Vagina (tissue), 2 donors: ENCODE measurements at regions not wholly inside any gene's neighbourhood (a gene's known extent, or its start where the extent isn't known, plus 50 kb on each side); places are given as distances from the start of the nearest gene placed in this dataset.

Experiments used
- DNase-seq, 2 donors: peaks; one replicate each; pipeline ENCODE4 v3.0.0-alpha.2; 2017; ENCODE audit errors: extremely low spot score in 2 of 2
- H3K27ac ChIP-seq: fragments of 200-600 bp; sonication (generic); one replicate; pipeline ENCODE4 v1.5.1; 2019
- H3K27me3 ChIP-seq: fragments of 200-600 bp; sonication (generic); one replicate; pipeline ENCODE4 v1.5.1; 2019
- H3K36me3 ChIP-seq, 2 donors: fragments of 200-600 bp; sonication (generic); one replicate each; pipeline ENCODE4 v1.5.1; 2017 to 2019
- H3K4me1 ChIP-seq: fragments of 200-600 bp; sonication (generic); one replicate; pipeline ENCODE4 v1.5.1; 2019
- H3K4me3 ChIP-seq, 2 donors: fragments of 200-600 bp; sonication (generic); 1 replicate in 1 of 2; 2 replicates in 1 of 2; pipeline ENCODE4 v1.5.1; 2016 to 2019
- H3K9me3 ChIP-seq: fragments of 200-600 bp; sonication (generic); one replicate; pipeline ENCODE4 v1.5.1; 2019
- CTCF ChIP-seq, 3 experiments: fragments of 450-650 bp in 2 of 3; fragments of 200-600 bp in 1 of 3; sonication (generic) in 1 of 3; IDR thresholded peaks; one replicate each; pipeline ENCODE4 v1.5.1; 2017 to 2019; ENCODE audit warnings: antibody characterized with exemption in 3 of 3, mild to moderate bottlenecking in 2 of 3, moderate library complexity in 2 of 3
- POLR2A ChIP-seq, 2 donors: fragments of 450-650 bp; IDR thresholded peaks; one replicate each; pipeline ENCODE4 v1.6.1; 2017; ENCODE audit warnings: antibody characterized with exemption in 2 of 2, mild to moderate bottlenecking in 2 of 2, moderate library complexity in 2 of 2
- POLR2AphosphoS5 ChIP-seq, 2 donors: sonication (generic); formaldehyde crosslinking; IDR thresholded peaks; one replicate each; pipeline ENCODE4 v1.9.0; 2017; ENCODE audit warnings: antibody characterized with exemption in 2 of 2, mild to moderate bottlenecking in 2 of 2, low read depth in 1 of 2; ENCODE audit not compliant: insufficient read depth in 1 of 2
- intact Hi-C: fragments of 100-400 bp; cut with DNase I; formaldehyde crosslinking; loops from one replicate; pipeline ENCODE4 v1.15.1; 2023

DNA sequence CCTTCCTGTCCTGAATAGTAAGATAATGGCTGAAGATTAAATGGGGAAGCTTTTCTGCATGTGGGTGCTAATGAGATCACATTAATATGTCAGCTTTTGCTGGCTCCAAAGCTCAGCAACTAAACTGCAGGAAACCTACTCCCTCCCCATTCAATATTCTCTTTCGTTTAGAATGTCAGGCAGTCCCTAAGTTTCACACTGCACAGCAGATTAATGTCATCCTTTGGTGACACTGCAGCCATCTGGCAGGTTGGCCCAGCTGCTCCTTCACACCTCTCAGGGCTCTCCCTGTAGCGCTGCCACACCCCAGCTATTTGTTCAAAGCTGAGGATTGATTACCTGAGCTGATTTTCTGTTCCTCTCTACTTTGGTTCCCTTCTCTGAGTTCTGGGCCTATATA, 110.5 kb downstream of the KDR start:
- Histone ChIP-seq H3K4me3 (no peak overlapping the region), H3K9me3 (no peaks in the 10 kb centered on the region), H3K4me1 (no peaks in the 10 kb centered on the region), H3K27ac (no peak overlapping the region), H3K27me3 (no peaks in the 10 kb centered on the region), H3K36me3 (no peaks in the 10 kb centered on the region)
- intact Hi-C loops, result no loop called here
- no peak for TF ChIP-seq CTCF (IDR thresholded peaks at IDR 0.05)
- no peak for TF ChIP-seq POLR2AphosphoS5 (IDR thresholded peaks at IDR 0.05; ENCODE audit: insufficient read depth in 1 of 2, low read depth in 1 of 2)
- no peak for TF ChIP-seq POLR2A (IDR thresholded peaks at IDR 0.05)
- DNase-seq, result no peak

DNA sequence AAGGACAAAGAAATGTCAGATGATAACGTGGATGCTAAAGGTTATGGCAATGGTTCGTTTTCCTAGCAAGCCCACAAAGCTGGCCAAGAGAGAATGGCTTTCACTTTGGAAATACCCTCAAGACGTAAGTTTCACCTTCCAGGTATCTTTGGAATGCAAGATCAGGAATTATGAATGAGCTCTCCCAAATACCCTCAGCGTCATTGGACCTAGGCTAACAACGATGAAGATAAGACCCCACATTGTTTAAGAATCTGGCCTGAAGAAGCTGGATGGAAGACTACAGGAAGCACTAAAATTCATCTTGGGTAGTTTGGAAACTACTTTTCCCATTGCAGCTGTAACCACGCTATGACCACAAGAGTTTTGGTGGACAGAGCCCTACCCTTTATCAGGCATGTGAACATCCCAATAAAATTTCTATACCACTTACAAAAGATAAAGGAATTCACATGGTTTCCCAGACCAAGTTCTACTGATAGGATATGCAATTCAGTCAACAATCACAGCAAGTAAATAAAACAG, 111.9 kb downstream of the KDR start:
- no peak for DNase-seq
- intact Hi-C loops, result no loop called here
- no peak overlapping the region for H3K27ac ChIP-seq

DNA sequence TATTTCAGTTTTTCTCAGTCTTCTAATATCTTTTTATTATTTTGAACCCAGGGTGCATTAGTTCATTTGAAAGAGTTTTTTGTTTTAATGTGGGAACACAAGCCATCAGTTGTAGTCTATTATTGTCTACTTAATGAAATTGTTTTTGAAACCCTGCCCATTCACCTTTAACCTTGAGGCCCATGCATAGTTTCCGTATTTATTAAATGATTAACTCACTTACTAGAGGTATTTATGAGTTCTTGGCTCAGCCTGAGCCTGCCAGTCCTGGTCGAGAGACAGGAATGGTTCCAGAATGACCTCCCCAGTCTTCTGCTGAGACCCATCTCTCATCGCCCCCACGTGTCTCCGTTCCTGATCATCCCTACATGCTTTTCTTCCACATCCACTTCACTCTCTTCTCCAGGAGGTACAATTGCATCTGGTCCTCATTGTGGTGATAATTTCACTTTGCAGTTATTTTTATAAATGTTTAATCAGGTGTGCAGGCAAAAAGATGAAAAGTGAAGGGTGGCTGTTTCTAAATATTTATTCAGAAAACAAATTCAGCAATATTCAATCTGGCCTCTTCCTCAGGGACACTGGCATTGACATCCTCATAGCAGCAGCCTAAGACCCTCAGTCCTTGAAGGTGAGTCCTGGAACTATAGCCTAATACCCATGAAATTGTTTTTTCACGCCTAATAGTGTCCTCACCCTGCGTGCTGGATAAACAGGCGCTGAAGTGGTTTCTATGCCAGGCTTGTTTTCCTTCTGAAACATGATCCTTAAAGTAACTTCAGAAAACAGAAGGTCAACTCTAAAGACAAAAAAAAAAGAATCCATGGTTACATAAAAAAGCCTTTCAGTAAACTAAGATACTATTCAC, 112.8 kb downstream of the KDR start:
- Histone ChIP-seq H3K27ac (no peak overlapping the region), H3K27me3 (no peaks in the 10 kb centered on the region), H3K36me3 (no peaks in the 10 kb centered on the region), H3K4me3 (no peak overlapping the region), H3K9me3 (no peaks in the 10 kb centered on the region), H3K4me1 (no peaks in the 10 kb centered on the region)
- no peak for DNase-seq
- no peak for TF ChIP-seq POLR2AphosphoS5 (IDR thresholded peaks at IDR 0.05; ENCODE audit: insufficient read depth in 1 of 2, low read depth in 1 of 2)
- no peak for TF ChIP-seq POLR2A (IDR thresholded peaks at IDR 0.05)
- no peak for TF ChIP-seq CTCF (IDR thresholded peaks at IDR 0.05)
- intact Hi-C loops, result no loop called here

More for the DNA sequence above, 111.9 kb downstream of the KDR start:
- Histone ChIP-seq H3K9me3 (no peaks in the 10 kb centered on the region), H3K4me3 (no peak overlapping the region), H3K36me3 (no peaks in the 10 kb centered on the region), H3K4me1 (no peaks in the 10 kb centered on the region), H3K27me3 (no peaks in the 10 kb centered on the region)
- TF ChIP-seq CTCF (IDR thresholded peaks at IDR 0.05), result no peak
- no peak for TF ChIP-seq POLR2AphosphoS5 (IDR thresholded peaks at IDR 0.05; ENCODE audit: insufficient read depth in 1 of 2, low read depth in 1 of 2)
- no peak for TF ChIP-seq POLR2A (IDR thresholded peaks at IDR 0.05)

- Histone ChIP-seq H3K27ac (no peak overlapping the region), H3K27me3 (no peaks in the 10 kb centered on the region), H3K36me3 (no peaks in the 10 kb centered on the region), H3K4me3 (no peak overlapping the region), H3K4me1 (no peaks in the 10 kb centered on the region), H3K9me3 (no peaks in the 10 kb centered on the region)
- no peak for DNase-seq
- no peak for TF ChIP-seq POLR2A (IDR thresholded peaks at IDR 0.05)
- TF ChIP-seq POLR2AphosphoS5 (IDR thresholded peaks at IDR 0.05; ENCODE audit: insufficient read depth in 1 of 2, low read depth in 1 of 2), result no peak
- no peak for TF ChIP-seq CTCF (IDR thresholded peaks at IDR 0.05)
- intact Hi-C loops, result no loop called here
These were observed 113.6 kb downstream of the KDR start for GRCh38 chr4:55011761-55012160.

- intact Hi-C loops, result no loop called here
- H3K4me1 ChIP-seq, result no peaks in the 10 kb centered on the region
- no peaks in the 10 kb centered on the region for H3K27me3 ChIP-seq
- no peaks in the 10 kb centered on the region for H3K9me3 ChIP-seq
- no peak for TF ChIP-seq POLR2AphosphoS5 (IDR thresholded peaks at IDR 0.05; ENCODE audit: insufficient read depth in 1 of 2, low read depth in 1 of 2)
- TF ChIP-seq CTCF (IDR thresholded peaks at IDR 0.05), result no peak
- no peak for TF ChIP-seq POLR2A (IDR thresholded peaks at IDR 0.05)
- H3K36me3 ChIP-seq, result no peaks in the 10 kb centered on the region
- no peak overlapping the region for H3K4me3 ChIP-seq
- no peak for DNase-seq
- H3K27ac ChIP-seq, result no peak overlapping the region
These were observed 114.8 kb downstream of the KDR start for GRCh38 chr4:55010550-55010949.
